Lower leg skin (tissue), 4 donors: ENCODE measurements at regions not wholly inside any gene's neighbourhood (a gene's known extent, or its start where the extent isn't known, plus 50 kb on each side); places are given as distances from the start of the nearest gene placed in this dataset.

Source experiments
- DNase-seq, 2 donors: peaks; one replicate each; pipeline ENCODE4 v3.0.0-alpha.2; 2019; ENCODE audit warnings: low spot score in 2 of 2
- H3K4me3 ChIP-seq: fragments of 200-600 bp; sonication (generic); 2 replicates; pipeline ENCODE4 v1.5.1; 2017; ENCODE audit warnings: mild to moderate bottlenecking, low read depth; ENCODE audit not compliant: poor library complexity, severe bottlenecking
- CTCF ChIP-seq, 3 donors: fragments of 450-650 bp; IDR thresholded peaks; one replicate each; pipeline ENCODE4 v1.5.1; 2016; ENCODE audit warnings: antibody characterized with exemption in 3 of 3, mild to moderate bottlenecking in 3 of 3, moderate library complexity in 2 of 3
- POLR2A ChIP-seq, 2 donors: fragments of 450-650 bp; IDR thresholded peaks; one replicate each; pipeline ENCODE4 v1.6.1; 2016 to 2017; ENCODE audit warnings: antibody characterized with exemption in 2 of 2, mild to moderate bottlenecking in 1 of 2, moderate library complexity in 1 of 2
- WGBS, 2 donors: methylation state at CpG; one replicate each; pipeline ENCODE4 v1.1.5; 2018; 5-methylcytosine and 5-hydroxymethylcytosine counted together
- intact Hi-C: fragments of 100-400 bp; cut with DNase I; formaldehyde crosslinking; loops from one replicate; pipeline ENCODE4 v1.15.0; 2023; ENCODE audit warnings: low total_unique reads

- intact Hi-C loops, result no loop called here
- WGBS, 2 donors, result 65 to 67% methylated on average over 12 of the region's 12 CpGs
- TF ChIP-seq CTCF (IDR thresholded peaks at IDR 0.05) (no peak), POLR2A (IDR thresholded peaks at IDR 0.05) (no peak)
- H3K4me3 ChIP-seq, result no peak overlapping the region
- DNase-seq, result no peak
Measured at GRCh38 chr20:39298571-39299506, 336.7 kb downstream of the DHX35 start.

GRCh38 chr20:39298121-39298520, 336.0 kb downstream of the DHX35 start:
- DNase-seq, result no peak
- WGBS, 2 donors, result 85 to 89% methylated on average over 14 of the region's 14 CpGs

GRCh38 chr20:39295301-39295700, 333.2 kb downstream of the DHX35 start:
- intact Hi-C loops, result no loop called here
- WGBS, 2 donors, result 53 to 62% methylated on average over 3 to 4 of the region's 4 CpGs
- no peak for TF ChIP-seq POLR2A (IDR thresholded peaks at IDR 0.05)
- TF ChIP-seq CTCF (IDR thresholded peaks at IDR 0.05), result no peak
- H3K4me3 ChIP-seq, result no peak overlapping the region
- DNase-seq, result no peak

More at GRCh38 chr20:39298121-39298520, 336.0 kb downstream of the DHX35 start:
- no peak for TF ChIP-seq CTCF (IDR thresholded peaks at IDR 0.05)
- no peak for TF ChIP-seq POLR2A (IDR thresholded peaks at IDR 0.05)
- intact Hi-C loops, result no loop called here
- H3K4me3 ChIP-seq, result no peak overlapping the region

- no peak overlapping the region for H3K4me3 ChIP-seq
- WGBS, 2 donors, result 68 to 90% methylated on average over 2 of the region's 2 CpGs
- intact Hi-C loops, result no loop called here
- DNase-seq, result no peak
- no peak for TF ChIP-seq POLR2A (IDR thresholded peaks at IDR 0.05)
- TF ChIP-seq CTCF (IDR thresholded peaks at IDR 0.05), result no peak
Measured at GRCh38 chr20:39294137-39294725, 332.1 kb downstream of the DHX35 start.

GRCh38 chr20:39292193-39292736, 330.1 kb downstream of the DHX35 start:
- intact Hi-C loops, result no loop called here
- DNase-seq, result no peak
- TF ChIP-seq CTCF (IDR thresholded peaks at IDR 0.05) (no peak), POLR2A (IDR thresholded peaks at IDR 0.05) (no peak)
- H3K4me3 ChIP-seq, result no peak overlapping the region
- WGBS, 2 donors, result 36 to 46% methylated on average over 3 of the region's 3 CpGs
